GM19035 (cell line): ENCODE measurements at regions not wholly inside any gene's neighbourhood (a gene's known extent, or its start where the extent isn't known, plus 50 kb on each side); places are given as distances from the start of the nearest gene placed in this dataset.
"Not testable (repeated sequence)": the region's sequence is repeated elsewhere in the genome, so short reads cannot be mapped to it uniquely, and the experiment has no call there.

ENCODE experiments used
- ATAC-seq: cut with Tn5 transposase; IDR thresholded peaks from one replicate; pipeline ENCODE4 v1.9.1; 2021; ENCODE audit not compliant: unreplicated experiment

DNA sequence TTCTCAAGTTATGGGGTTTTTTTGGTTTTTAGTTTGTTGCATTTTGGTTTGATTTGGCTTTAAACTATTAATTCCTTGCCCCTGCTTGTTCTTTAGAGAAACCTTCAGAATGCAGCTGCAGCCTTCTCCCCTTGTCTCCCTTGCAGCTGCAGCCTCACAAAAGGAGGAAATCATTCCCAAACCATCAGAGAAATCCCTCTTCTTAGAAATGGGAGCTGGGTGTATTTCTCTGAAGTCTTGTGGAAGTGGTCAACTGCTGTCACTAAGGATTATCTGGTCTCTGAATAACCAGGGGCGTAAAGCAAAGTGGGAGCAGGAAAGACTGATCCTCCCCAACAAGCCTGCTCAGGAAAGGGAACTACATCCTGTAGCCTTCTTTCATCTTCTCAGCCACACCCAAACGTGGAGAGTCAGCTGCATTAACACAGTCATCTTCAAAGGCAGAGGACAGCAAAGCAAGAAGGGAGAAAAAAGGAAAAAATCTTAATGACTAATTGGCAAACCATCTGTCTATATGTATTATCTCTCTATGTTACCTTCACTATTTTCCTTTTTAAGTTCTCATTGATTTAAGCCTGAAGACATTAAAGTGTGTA is 1834.1 kb upstream of the PIK3C3 start:
- no peak for ATAC-seq

DNA sequence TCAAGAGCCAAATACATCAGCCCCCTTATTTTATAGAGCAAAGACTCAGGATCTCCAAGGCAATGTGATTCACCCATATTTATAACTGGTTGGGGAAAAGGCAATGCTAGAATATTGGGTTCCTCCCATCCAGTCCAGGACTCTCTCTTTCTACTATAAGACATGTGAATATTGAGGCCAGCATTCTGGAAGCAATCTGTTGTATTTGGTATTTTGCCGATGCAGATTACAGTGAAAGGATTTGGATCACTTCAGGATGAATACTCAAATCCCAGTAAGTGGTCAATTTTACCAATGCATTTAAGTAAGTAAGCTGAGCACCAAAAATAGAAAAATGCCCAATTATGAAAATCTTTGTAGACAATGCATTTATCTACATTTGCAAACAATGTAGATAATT is 1834.7 kb upstream of the PIK3C3 start:
- no peak for ATAC-seq

DNA sequence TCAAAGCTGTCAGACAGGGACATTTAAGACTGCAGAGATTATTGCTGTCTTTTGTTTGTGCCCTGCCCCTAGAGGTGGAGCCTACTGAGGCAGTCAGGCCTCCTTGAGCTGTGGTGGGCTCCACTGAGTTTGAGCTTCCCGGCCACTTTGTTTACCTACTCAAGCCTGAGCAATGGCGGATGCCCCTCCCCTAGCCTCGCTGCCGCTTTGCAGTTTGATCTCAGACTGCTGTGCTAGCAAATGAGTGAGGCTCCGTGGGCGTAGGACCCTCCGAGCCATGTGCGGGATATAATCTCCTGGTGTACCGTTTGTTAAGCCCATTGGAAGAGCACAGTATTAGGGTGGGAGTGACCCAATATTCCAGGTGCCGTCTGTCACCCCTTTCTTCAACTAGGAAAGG is 1835.5 kb upstream of the PIK3C3 start:
- ATAC-seq: not testable (repeated sequence)

DNA sequence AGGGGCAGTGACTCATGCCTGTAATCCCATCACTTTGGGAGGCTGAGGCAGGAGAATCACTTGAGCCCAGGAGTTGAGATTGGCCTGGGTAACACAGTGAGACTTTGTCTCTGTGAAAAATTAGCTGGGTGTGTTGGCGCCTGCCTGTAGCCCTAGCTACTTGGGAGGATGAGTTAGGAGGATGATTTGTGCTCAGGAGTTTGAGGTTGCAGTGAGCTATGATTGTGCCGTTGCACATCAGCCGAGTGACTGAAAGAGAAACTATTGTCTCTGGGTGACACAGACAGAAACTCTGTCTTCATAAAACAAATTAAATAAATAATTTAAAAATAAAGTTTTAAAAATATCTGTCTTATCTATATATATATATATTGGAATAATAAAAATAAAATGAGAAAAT is 1844.6 kb upstream of the PIK3C3 start:
- ATAC-seq: no peak

DNA sequence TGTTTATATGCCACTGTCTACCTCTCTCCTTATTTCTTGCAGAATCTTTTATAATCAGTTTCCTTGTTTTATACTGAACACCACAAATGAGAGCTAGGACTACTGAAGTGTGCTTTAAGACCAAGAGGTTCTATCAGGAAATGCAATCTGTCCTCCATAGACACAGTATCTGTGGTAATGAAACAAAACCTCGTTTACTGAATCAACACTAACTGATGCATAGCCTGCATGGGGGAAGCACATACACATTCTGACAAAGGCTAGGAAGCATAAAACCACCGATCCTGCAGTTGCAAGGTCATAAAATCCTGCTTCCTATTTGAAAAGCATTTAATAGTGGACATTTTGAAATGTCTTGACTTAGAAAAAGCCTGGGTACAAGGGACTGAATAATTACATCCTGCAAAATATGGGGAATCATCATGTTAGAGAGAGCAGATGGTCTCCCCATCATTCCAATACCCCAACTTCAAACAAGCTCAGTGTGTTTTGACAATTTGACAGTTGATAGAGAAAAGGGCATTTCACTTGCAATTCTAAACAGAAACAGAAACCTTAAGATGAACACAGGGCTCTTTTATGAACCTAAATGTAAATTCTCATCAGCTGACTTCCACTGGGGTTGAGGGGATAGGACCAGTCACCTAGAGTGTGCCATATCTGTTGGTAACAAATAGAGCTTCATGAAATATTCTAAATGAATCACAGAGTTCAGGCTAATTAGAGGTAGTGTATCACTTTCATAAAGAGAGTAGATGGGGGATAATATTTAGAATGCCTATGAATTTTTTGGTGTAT is 1845.6 kb upstream of the PIK3C3 start:
- no peak for ATAC-seq

DNA sequence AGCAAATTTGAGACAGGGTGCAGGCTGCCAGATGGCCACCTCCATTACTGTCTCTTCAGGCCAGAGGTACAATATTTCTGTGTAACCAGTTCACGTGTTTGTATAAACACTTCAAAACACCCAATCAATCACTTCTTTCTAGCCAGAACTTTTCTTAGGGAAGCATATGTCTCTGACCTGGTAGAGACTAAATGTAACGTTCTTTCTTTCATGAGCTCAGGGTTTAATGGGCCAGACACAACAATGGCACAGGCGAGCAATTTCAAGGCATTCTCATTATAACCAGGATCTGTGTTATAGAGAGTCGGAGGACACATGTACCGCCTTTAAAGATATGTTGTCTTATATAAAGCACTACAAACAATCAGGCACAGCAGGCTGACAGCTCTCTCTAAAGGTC is 1846.4 kb upstream of the PIK3C3 start:
- ATAC-seq: no peak

DNA sequence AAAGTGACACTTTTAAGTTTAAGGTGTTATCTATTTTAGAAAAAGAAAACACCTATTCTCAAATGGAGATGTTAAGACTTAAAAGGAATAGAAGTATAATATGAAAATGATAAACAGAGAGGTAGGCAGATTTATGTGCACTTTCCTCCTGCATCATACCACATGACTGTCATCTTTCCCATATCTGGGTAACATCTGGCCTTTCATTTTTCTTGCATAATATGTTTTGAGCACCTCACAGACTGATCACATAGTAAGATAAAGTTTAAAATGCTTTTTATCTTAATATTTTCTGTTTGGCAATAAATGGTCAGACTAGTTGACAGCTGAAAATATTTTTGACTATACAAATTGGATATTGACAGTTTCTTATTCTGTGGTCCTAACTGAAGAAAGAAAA is 1852.1 kb upstream of the PIK3C3 start:
- no peak for ATAC-seq

DNA sequence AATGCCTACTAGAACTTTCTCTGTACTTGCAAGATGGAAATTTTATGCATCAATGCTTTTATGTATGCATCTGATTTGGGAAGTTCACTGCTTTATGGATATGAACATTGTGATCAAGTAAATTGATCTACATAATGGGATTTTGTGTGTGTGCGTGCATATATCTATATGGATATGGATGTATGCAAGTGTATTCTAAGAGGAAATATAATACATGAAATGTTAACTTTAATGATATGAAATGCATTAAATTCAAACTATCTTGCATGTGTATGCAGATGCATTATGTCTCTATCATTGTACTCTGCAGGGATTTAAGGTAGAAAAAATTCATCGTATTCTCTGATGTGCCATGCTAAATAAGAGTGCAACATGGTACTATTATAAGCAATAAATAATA is 1855.4 kb upstream of the PIK3C3 start:
- no peak for ATAC-seq

DNA sequence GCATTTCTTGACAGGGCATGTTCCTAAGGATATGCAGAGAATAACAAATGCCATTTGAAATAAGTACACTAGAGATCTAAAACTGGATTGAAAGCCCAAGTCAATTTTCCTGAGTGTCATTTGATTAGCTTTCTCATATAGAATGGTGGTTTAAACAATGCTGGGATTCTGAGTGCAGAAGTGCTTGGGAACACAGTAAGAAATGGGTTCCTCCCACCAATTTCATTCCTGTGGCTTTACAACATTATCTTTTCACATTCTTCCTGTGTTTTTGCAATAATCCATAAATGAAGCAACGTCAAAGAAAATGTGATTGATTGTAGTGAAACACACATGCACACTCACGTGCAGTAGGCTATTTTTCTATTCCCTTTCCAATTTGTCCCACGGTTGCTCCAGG is 1858.4 kb upstream of the PIK3C3 start:
- ATAC-seq: no peak

DNA sequence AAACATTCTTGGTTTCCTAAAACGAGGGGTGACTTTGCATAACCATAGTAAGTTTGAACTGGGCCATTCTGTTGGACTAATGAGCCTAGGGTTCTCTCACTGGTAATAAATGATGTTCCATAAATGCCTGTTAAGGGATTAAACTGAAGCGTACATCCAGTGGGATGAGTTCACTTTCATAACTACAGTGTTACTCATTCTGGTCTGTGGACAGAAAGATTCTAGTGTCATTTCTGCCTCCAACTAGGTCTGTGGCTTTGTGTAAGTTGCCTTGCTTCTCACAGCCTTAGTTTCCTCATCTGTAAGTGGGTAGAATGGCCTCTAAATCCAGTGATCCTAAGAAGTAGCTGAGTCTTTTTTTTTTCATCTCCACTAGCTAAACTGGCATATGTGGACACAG is 1860.6 kb upstream of the PIK3C3 start:
- no peak for ATAC-seq

DNA sequence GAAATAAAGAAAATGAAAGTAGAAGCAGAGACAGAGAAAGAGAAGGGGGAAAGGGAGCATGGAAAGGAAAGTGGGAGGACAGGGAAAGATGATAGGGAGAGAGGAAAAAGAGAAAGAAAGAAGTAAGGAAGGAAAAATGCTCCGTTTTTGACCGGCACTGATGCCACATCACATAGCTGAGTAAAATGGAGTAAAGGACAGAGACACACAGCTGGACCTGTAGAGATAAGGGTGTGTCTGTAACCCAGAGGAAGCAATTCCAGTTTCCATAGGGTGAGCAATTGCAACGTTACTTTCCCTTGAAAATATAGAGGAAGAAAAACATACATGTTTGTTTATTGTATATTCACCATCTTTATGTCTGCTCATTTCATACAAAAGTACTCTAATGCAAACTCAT is 1866.9 kb upstream of the PIK3C3 start:
- ATAC-seq: no peak

DNA sequence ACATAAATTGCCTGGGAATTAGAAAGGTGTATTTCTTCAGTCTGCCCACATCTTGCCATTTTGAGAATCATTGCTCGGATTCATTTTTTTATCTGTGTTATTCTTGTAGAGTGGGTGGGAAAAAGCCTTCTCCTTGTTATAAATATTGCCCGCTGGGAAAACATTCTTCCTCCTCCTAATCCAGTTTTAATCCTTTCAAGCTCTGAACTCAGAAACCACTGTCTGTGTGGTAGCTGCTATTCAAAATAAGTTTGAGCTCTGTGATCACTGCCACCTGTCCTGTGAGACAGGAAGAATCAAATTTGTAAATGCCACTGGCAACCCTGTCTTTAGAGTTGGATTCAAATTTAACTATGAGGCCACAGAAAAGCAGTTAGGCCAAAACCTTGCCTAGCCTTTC is 1875.2 kb upstream of the PIK3C3 start:
- ATAC-seq: no peak

DNA sequence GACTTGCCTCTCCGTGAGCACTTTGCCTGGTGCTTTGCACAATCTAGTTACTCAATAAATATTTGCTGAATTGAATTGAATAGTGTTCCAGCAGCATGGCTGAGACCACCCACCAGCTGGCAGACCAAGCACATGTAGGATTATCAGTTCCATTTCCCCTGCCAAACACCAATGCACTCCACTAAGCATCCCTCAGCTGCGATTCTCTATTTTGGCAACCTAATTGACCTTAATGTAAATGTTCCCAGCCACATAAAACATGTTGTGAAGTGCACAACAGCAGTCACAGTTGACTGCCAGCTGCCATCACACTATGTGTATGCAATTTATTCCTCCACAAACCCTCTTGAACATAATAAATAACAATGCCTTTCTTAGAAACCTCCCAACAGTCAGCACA is 1879.4 kb upstream of the PIK3C3 start:
- ATAC-seq: no peak

DNA sequence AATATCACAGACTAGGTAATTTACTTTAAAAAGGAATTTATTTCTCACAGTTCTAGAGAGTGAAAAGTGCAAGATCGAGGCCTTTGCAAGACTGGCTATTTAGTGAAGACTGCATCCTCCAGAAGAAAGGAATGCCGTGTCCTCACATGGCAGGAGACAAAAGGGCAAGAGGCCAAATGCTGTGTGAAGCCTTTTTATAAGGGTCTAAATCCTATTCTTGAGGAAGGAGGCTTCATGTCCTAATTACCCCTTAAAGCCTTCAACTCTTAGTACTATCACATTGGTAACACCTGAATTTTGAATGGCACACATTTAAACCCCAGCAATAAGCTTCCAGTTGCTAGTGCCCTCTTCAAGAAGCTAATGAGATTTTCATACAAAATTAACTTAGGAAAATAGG is 1882.3 kb upstream of the PIK3C3 start:
- ATAC-seq: no peak

DNA sequence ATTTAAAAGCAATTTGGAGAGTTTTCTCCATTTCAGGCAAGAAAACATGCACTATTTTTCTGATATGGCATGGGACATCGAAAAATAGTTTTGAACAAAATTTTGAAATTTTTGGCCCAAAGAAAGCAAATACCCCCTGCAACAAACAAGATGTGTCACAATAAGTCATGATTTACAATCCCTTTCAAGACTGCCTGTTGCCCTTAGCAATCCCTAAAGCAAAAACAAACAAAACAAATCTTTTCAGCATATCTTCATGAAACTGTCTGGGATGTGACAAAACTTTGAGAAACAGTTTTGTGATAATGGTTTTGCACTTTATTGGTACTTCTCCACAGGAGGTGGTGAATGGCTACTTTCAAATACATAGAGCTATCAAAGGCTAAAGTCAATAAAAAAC is 1888.7 kb upstream of the PIK3C3 start:
- ATAC-seq: no peak

DNA sequence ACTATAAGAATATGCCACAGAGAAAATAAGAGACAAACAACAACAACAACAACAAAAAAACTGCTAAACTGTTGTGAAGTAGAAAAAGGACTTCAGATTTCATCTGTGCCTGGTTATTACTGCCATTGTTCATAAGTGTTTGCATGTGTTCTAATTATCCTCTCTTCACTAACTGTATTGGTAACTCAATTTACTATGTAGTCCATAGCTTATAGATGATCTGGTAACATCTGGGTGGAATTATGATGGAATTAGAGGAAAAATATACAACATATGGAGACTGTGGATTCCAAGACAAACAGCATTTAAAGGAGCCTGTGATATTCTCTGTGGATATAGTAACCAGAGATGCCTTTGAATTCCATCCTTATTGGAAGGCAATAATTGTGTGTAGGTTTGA is 1891.5 kb upstream of the PIK3C3 start:
- ATAC-seq: no peak

DNA sequence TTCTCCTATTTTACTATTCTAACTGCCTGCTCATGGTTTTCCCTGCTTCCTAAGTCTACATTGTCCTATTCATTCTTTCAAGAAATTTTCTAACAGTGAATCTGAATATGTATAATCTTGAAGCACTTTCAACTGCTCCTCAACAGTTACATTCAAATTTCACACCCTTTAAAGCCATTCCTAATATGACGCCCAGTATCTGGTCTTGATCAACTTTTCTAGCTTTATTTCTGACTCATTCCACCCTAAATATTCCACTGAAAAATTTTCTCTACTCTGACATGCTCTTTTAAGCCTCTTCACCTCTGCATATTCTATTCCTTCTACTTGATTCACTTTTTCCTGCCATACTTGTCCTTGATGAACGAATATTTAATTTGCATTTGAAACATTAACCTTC is 1893.9 kb upstream of the PIK3C3 start:
- ATAC-seq: no peak

DNA sequence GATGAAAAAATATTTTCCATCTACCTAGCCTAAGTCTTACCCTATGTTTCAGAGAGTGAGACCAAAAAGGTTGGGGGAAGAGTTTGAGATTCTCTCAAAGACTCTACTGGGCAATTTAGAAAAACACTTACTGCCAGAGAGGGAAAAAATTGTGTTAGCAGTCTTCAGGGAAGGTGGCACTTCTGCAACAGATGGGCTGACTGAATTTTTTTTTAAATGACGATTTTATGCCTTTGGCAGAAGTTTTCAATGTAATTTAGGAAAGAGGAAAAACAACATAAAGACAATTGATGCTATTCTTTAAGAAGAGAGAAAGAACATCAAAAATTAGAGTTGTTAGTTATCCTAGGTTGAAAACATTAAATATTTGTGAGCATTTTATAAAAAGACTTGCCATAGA is 1894.5 kb upstream of the PIK3C3 start:
- ATAC-seq: no peak

DNA sequence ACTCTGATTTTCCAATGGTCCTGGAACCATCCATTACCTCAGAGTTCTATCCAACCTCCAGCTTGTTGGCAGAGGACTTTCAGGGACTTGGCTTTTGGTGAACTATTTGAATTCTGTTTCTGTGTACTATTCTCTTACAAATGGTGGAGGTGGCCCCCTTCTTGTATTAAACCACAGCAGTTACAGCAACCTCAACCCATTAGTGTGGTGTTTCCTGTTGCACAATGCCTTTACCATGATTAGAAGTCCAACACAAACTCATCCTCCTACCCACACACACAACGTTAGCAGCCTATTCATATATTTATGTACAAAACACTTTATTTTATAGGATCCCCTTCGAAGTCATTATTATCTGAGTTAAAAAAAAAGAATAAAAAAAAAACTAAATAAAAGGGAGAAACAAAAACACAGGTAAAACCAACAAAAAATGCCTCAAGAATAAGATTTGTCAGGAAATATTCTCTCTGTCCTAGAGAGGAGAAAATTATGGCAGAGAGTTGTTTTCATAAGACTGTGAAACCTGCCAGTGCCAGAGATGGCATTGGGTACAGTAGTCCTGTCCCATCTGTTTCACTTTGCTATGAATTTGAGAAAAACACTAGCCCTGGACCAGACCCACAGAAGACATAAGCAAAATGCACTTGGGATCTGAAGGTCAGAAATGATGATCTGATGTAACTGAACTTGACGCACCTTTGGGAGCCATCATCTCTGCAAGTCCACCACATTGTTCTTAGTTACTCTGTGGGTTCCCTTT is 1896.0 kb upstream of the PIK3C3 start:
- ATAC-seq: no peak

DNA sequence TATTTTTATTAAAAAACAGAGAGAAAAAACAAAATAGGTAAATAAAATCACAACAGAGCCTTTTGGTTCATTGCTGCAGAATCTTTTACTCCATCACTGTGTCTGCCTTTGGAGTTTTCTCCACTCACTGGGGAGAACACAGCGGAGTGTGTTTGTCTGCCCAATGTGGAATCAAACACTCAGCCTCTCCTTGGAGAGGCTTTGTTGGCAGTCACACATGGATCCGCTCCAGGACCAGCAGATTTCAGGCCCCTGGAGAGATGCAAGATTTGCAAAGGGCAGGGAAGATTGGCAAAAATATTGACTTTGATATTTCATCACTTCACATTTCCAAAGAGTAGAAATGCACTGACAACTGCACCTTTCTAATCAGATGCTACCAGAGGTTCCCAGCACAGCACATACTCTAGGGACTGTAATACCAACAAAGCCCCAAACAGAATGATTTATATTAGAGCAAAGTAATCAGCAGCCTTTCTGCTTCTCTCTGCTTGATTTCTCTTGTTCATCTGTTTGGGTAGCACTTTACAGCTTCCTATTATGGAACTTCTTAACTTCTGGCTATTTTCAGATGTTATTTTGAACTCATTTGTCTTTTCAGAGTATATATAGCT is 1898.8 kb upstream of the PIK3C3 start:
- ATAC-seq: no peak

DNA sequence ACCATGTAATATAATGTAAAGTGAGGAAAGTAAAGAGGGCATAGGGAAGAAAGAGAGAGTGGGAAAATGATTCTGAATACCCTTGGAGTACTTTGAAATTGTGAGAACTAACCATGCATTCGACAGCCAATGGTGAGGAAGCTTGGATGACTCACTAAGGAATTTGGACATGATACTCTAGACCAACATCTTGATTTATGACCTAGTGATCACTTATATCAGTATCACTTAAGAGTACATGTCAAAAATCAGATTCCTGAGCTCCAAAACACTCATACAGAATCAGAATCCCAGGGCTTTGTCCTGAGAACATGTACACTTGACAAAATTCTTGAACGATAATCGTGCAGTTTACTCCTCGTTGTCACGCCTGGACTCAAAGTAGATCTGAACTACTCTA is 1899.8 kb upstream of the PIK3C3 start:
- ATAC-seq: no peak

DNA sequence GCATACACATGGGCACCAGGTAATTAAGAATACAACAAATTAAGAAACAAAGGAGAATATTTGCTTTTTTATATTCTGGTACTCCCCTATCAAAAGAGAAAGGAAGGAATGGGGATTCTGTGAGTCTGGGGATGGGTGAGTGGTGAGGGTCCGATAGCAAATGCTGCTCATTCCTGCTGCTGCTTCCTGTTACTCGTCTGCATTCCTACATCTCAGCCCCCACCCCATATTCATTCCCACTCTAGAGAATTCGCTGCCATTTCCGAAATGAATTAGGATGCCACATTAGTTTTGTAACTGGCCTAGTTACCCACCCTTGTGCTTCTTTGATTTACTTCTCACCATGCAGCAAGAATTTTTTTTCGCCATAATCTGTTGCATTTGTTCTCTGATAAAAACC is 1905.3 kb upstream of the PIK3C3 start:
- ATAC-seq: no peak
